Kidney (tissue), 13 donors: ENCODE measurements at regions not wholly inside any gene's neighbourhood (a gene's known extent, or its start where the extent isn't known, plus 50 kb on each side); places are given as distances from the start of the nearest gene placed in this dataset.

Experiments used
- DNase-seq, 5 donors: peaks; one replicate each; pipeline ENCODE4 v3.0.0-alpha.2; 2013 to 2020
- FAIRE-seq: peaks from 2 replicates; lab custom pipeline; 2012; peaks lifted over from hg19 to GRCh38; lab: Jason Lieb, UNC
- H3K27ac ChIP-seq, 2 donors: one replicate each; pipeline ENCODE4 v1.7.0; 2013; ENCODE audit warnings: low read depth in 2 of 2, low read length in 2 of 2, inconsistent platforms in 1 of 2
- H3K27me3 ChIP-seq: one replicate; pipeline ENCODE4 v1.7.1; 2013; ENCODE audit warnings: low read length, inconsistent platforms; ENCODE audit not compliant: control insufficient read depth, insufficient read depth
- H3K36me3 ChIP-seq, 3 donors: one replicate each; pipeline versions ENCODE4 v1.7.0 to v1.7.1; 2013; ENCODE audit warnings: low read length in 3 of 3, control low read depth in 1 of 3, inconsistent platforms in 1 of 3; ENCODE audit not compliant: insufficient read depth in 3 of 3, control insufficient read depth in 2 of 3
- H3K4me1 ChIP-seq, 3 donors: one replicate each; pipeline versions ENCODE4 v1.7.0 to v1.7.1; 2013; ENCODE audit warnings: low read length in 3 of 3, inconsistent platforms in 1 of 3, low read depth in 1 of 3; ENCODE audit not compliant: control insufficient read depth in 2 of 3, insufficient read depth in 2 of 3
- H3K4me3 ChIP-seq, 3 donors: one replicate each; pipeline versions ENCODE4 v1.7.0 to v1.8.1; 2013; ENCODE audit warnings: low read length in 3 of 3, control low read depth in 1 of 3, inconsistent platforms in 1 of 3
- H3K9ac ChIP-seq, 3 donors: one replicate each; pipeline versions ENCODE4 v1.7.0 to v1.7.1; 2013; ENCODE audit warnings: low read length in 3 of 3, control low read depth in 1 of 3, inconsistent platforms in 1 of 3
- H3K9me3 ChIP-seq, 3 donors: one replicate each; pipeline versions ENCODE4 v1.7.0 to v1.7.1; 2013; ENCODE audit warnings: low read length in 3 of 3, control low read depth in 1 of 3, inconsistent platforms in 1 of 3; ENCODE audit not compliant: control insufficient read depth in 2 of 3, insufficient read depth in 1 of 3
- CTCF ChIP-seq: IDR thresholded peaks from 3 replicates; pipeline ENCODE4 v1.5.1; 2012; ENCODE audit warnings: mild to moderate bottlenecking, moderate library complexity, borderline replicate concordance; ENCODE audit not compliant: insufficient read depth; ENCODE audit errors: extremely low read depth
- intact Hi-C: fragments of 100-400 bp; cut with DNase I; formaldehyde crosslinking; loops from one replicate; pipeline ENCODE4 v1.11.1; 2022
- donor health status: control.
- donor health status: control.
- donor health status: control.
- donor health status: control.
- donor health status: control.
- donor health status: DM: yes; HTN: yes; CAD: no.
- donor health status: Normal renal cell carcinoma (clear cell type).

- H3K9ac ChIP-seq, result no peak overlapping the region
- TF ChIP-seq CTCF, result no peak
- FAIRE-seq, result no peak
- H3K27me3 ChIP-seq, result no peaks in the 10 kb centered on the region
- H3K27ac ChIP-seq, result no peak overlapping the region
- H3K4me1 ChIP-seq, result peaks cover 0 to 4% (median 2%) of the 10 kb centered on the region in 3 donors
- intact Hi-C loops, result no loop called here
- DNase-seq, result no peak
- H3K4me3 ChIP-seq, result no peak overlapping the region
- H3K36me3 ChIP-seq, result no peaks in the 10 kb centered on the region
- H3K9me3 ChIP-seq, result peaks cover 0 to 9% (median 2%) of the 10 kb centered on the region in 3 donors
Observed at GRCh38 chr5:73333944-73334703, 114.5 kb downstream of the FOXD1 start.

- Histone ChIP-seq H3K9ac (no peak overlapping the region), H3K27me3 (no peaks in the 10 kb centered on the region), H3K27ac (no peak overlapping the region), H3K36me3 (no peaks in the 10 kb centered on the region), H3K4me3 (no peak overlapping the region), H3K9me3 (peaks cover 0 to 9% (median 2%) of the 10 kb centered on the region in 3 donors), H3K4me1 (no peaks in the 10 kb centered on the region)
- no peak for TF ChIP-seq CTCF
- FAIRE-seq (no peak), DNase-seq (no peak)
- intact Hi-C loops, result no loop called here
Observed at GRCh38 chr5:73330613-73331012, 118.0 kb downstream of the FOXD1 start.

DNA sequence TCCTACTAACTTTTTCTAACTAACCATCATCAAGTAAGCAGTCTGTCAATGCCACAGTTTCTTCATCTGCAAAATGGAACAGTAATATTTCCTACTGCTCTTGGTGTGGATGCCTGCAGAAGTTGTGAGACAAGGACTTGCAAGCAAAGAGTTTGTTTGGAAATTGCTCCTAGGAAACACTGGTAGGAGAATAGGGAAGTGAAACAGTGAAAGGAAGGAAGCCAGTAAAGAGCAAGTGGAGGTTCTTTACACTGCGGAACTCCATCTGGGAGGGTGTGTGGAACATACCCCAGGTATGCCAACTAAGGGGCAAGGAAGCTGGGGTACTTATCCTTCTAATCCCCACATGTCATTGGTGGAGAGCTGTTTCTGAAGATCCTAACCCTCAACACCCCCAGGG lies 119.9 kb downstream of the FOXD1 start:
- H3K9ac ChIP-seq, result no peak overlapping the region
- no peaks in the 10 kb centered on the region for H3K27me3 ChIP-seq
- TF ChIP-seq CTCF, result no peak
- no peak overlapping the region for H3K27ac ChIP-seq
- no peak for DNase-seq
- H3K4me1 ChIP-seq, result no peaks in the 10 kb centered on the region
- no peak for FAIRE-seq
- H3K36me3 ChIP-seq, result no peaks in the 10 kb centered on the region
- no peak overlapping the region for H3K4me3 ChIP-seq
- H3K9me3 ChIP-seq, result peaks cover 0 to 9% (median 2%) of the 10 kb centered on the region in 3 donors
- intact Hi-C loops, result no loop called here
